B cell (primary cell): ENCODE measurements at regions not wholly inside any gene's neighbourhood (a gene's known extent, or its start where the extent isn't known, plus 50 kb on each side); places are given as distances from the start of the nearest gene placed in this dataset.

Source experiments
- CTCF ChIP-seq: fragments of 200-600 bp; IDR thresholded peaks from one replicate; pipeline ENCODE4 v1.8.0; 2022; ENCODE audit warnings: antibody characterized with exemption, mild to moderate bottlenecking
- EZH2 ChIP-seq: IDR thresholded peaks from 2 replicates; pipeline ENCODE4 v1.6.1; 2012; ENCODE audit warnings: borderline replicate concordance, low read depth, mild to moderate bottlenecking, moderate library complexity, low read length; ENCODE audit not compliant: insufficient read depth, poor library complexity, severe bottlenecking

DNA sequence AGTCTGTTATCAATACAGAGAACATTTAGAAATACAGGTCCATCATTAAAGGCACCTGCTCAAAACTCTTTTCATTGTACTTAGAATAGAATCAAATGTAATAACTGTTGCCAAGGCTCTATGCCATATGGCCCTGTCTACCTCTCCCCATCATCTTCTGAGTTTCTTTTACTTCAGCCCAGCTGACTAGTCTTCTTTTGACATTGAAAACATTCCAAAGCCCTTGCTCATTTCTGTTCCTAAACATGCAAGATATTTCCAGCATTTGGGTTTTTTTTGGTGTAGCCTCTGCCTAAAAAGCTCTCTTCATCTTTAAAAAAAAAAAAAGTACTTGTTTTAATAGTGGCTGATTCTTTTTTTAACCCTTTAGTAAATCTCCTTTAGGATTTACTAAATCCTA is 165.5 kb upstream of the SMIM30 start:
- no peak for TF ChIP-seq CTCF
- TF ChIP-seq EZH2: no peak
